ENCODE measurements at regions not wholly inside any gene's neighbourhood (a gene's known extent, or its start where the extent isn't known, plus 50 kb on each side); places are given as distances from the start of the nearest gene placed in this dataset.

GRCh38 chr6:14286144-14286543 is 168.6 kb downstream of the CD83 start:
- Histone ChIP-seq H3K36me3 (no peaks in the 10 kb centered on the region), H3K27me3 (no peaks in the 10 kb centered on the region), H3K4me3 (no peak overlapping the region), H3K9me3 (no peaks in the 10 kb centered on the region), H3K27ac (replicated peaks in 1 of 4) (no peak overlapping the region), H3K4me1 (peaks cover 3 to 12% (median 10%) of the 10 kb centered on the region in 4 donors)
- 36% methylated on average over 5 of the region's 5 CpGs for WGBS
- DNase-seq (ENCODE audit: extremely low spot score): peak; percentile 80
- TF ChIP-seq POLR2A (IDR thresholded peaks at IDR 0.05; ENCODE audit: low read depth) (no peak), POLR2AphosphoS5 (IDR thresholded peaks at IDR 0.05) (peak in 1 of 2 donors; percentile 23)
- intact Hi-C loops (cut with DNase I): no loop called here

GRCh38 chr6:14286634-14287428 is 169.3 kb downstream of the CD83 start:
- intact Hi-C loops (cut with DNase I): no loop called here
- H3K27ac ChIP-seq (replicated peaks in 1 of 4): no peak overlapping the region
- no peaks in the 10 kb centered on the region for H3K36me3 ChIP-seq
- no peak overlapping the region for H3K4me3 ChIP-seq
- 82% methylated on average over 1 of the region's 1 CpG for WGBS
- peaks cover 3 to 12% (median 10%) of the 10 kb centered on the region in 4 donors for H3K4me1 ChIP-seq
- H3K9me3 ChIP-seq: no peaks in the 10 kb centered on the region
- no peak for DNase-seq (ENCODE audit: extremely low spot score)
- TF ChIP-seq CTCF (IDR thresholded peaks at IDR 0.05) (no peak), POLR2AphosphoS5 (IDR thresholded peaks at IDR 0.05) (no peak), EP300 (IDR thresholded peaks at IDR 0.05) (no peak), POLR2A (IDR thresholded peaks at IDR 0.05; ENCODE audit: low read depth) (no peak)
- H3K27me3 ChIP-seq: no peaks in the 10 kb centered on the region

- Histone ChIP-seq H3K27ac (replicated peaks in 1 of 4) (no peak overlapping the region), H3K4me3 (no peak overlapping the region), H3K27me3 (no peaks in the 10 kb centered on the region), H3K36me3 (no peaks in the 10 kb centered on the region), H3K4me1 (peaks cover 3 to 12% (median 10%) of the 10 kb centered on the region in 4 donors), H3K9me3 (no peaks in the 10 kb centered on the region)
- TF ChIP-seq CTCF (IDR thresholded peaks at IDR 0.05): no peak
- TF ChIP-seq EP300 (IDR thresholded peaks at IDR 0.05): no peak
- TF ChIP-seq POLR2A (IDR thresholded peaks at IDR 0.05; ENCODE audit: low read depth): no peak
- TF ChIP-seq POLR2AphosphoS5 (IDR thresholded peaks at IDR 0.05): no peak
- intact Hi-C loops (cut with DNase I): no loop called here
- no peak for DNase-seq (ENCODE audit: extremely low spot score)
These were observed 170.1 kb downstream of the CD83 start for GRCh38 chr6:14287707-14288106.

GRCh38 chr6:14288910-14289309 is 171.3 kb downstream of the CD83 start:
- no peaks in the 10 kb centered on the region for H3K36me3 ChIP-seq
- intact Hi-C loops (cut with DNase I): no loop called here
- H3K4me3 ChIP-seq: no peak overlapping the region
- H3K27me3 ChIP-seq: no peaks in the 10 kb centered on the region
- H3K9me3 ChIP-seq: no peaks in the 10 kb centered on the region
- H3K4me1 ChIP-seq: peaks cover 3 to 12% (median 10%) of the 10 kb centered on the region in 4 donors
- TF ChIP-seq POLR2AphosphoS5 (IDR thresholded peaks at IDR 0.05) (no peak), POLR2A (IDR thresholded peaks at IDR 0.05; ENCODE audit: low read depth) (no peak), CTCF (IDR thresholded peaks at IDR 0.05) (no peak), EP300 (IDR thresholded peaks at IDR 0.05) (no peak)
- no peak overlapping the region for H3K27ac ChIP-seq (replicated peaks in 1 of 4)
- 94% methylated on average over 3 of the region's 3 CpGs for WGBS
- DNase-seq (ENCODE audit: extremely low spot score): no peak

- H3K27me3 ChIP-seq: no peaks in the 10 kb centered on the region
- peaks cover 3 to 12% (median 10%) of the 10 kb centered on the region in 4 donors for H3K4me1 ChIP-seq
- 78% methylated on average over 8 of the region's 8 CpGs for WGBS
- intact Hi-C loops (cut with DNase I): no loop called here
- TF ChIP-seq POLR2AphosphoS5 (IDR thresholded peaks at IDR 0.05): no peak
- H3K36me3 ChIP-seq: no peaks in the 10 kb centered on the region
- no peak overlapping the region for H3K27ac ChIP-seq (replicated peaks in 1 of 4)
- DNase-seq (ENCODE audit: extremely low spot score): no peak
- H3K4me3 ChIP-seq: no peak overlapping the region
- no peaks in the 10 kb centered on the region for H3K9me3 ChIP-seq
These were observed 172.6 kb downstream of the CD83 start for GRCh38 chr6:14290041-14290771.
